ENCODE measurements at regions not wholly inside any gene's neighbourhood (a gene's known extent, or its start where the extent isn't known, plus 50 kb on each side); places are given as distances from the start of the nearest gene placed in this dataset.

- TF ChIP-seq YY1 (IDR thresholded peaks at IDR 0.05; ENCODE audit: extremely low read depth, insufficient replicate concordance, low read depth, low read length) (no peak), CTCF (IDR thresholded peaks at IDR 0.05 in 2 of 3, conservative IDR thresholded peaks at IDR 0.05 in 1 of 3; ENCODE audit: borderline replicate concordance in 1 of 3, insufficient read depth in 1 of 3, low read depth in 2 of 3, low read length in 2 of 3) (no peak), SIN3A (IDR thresholded peaks at IDR 0.05; ENCODE audit: low read depth) (no peak), SP1 (IDR thresholded peaks at IDR 0.05; ENCODE audit: low read depth) (no peak), POLR2A (IDR thresholded peaks at IDR 0.05; ENCODE audit: borderline replicate concordance, extremely low read depth, insufficient read depth, insufficient read length) (no peak)
Measured at GRCh38 chr2:196249860-196250259, 78.5 kb upstream of the STK17B start.

Data from HCT116 (cell line).